HEK293 (cell line): ENCODE measurements at regions not wholly inside any gene's neighbourhood (a gene's known extent, or its start where the extent isn't known, plus 50 kb on each side); places are given as distances from the start of the nearest gene placed in this dataset.

Experiments
- CTCF ChIA-PET: fragments of 350-600 bp; formaldehyde crosslinking; extraction: SDS; loops from one replicate; lab custom pipeline; 2021; ENCODE audit warnings: antibody characterized with exemption; lab: Yijun Ruan, JAX
- POLR2A ChIA-PET: fragments of 300-600 bp; formaldehyde crosslinking; extraction: SDS; loops from one replicate; lab custom pipeline; 2020; ENCODE audit warnings: antibody characterized with exemption, inconsistent platforms; lab: Yijun Ruan, JAX
- H3K27ac ChIP-seq: fragments of 200-500 bp; sonication (Bioruptor generic); 2 replicates; pipeline ENCODE4 v1.5.1; 2014; ENCODE audit warnings: low read depth, low read length, control low read depth, inconsistent platforms; ENCODE audit errors: extremely low read depth
- H3K36me3 ChIP-seq, 2 experiments: fragments of 200-500 bp in 1 of 2; sonication (Bioruptor generic) in 1 of 2; 1 replicate in 1 of 2; 2 replicates in 1 of 2; pipeline ENCODE4 v1.5.1; 2014 to 2017; ENCODE audit warnings: inconsistent platforms in 2 of 2, low read length in 2 of 2; ENCODE audit not compliant: control insufficient read depth in 2 of 2, insufficient read depth in 1 of 2
- H3K4me1 ChIP-seq: fragments of 200-500 bp; sonication (Bioruptor generic); 2 replicates; pipeline ENCODE4 v1.5.1; 2014; ENCODE audit warnings: mild to moderate bottlenecking, low read length, inconsistent platforms; ENCODE audit not compliant: control insufficient read depth, insufficient read depth
- H3K4me3 ChIP-seq: 2 replicates; pipeline ENCODE4 v1.5.1; 2011; ENCODE audit warnings: low read depth, mild to moderate bottlenecking, control low read depth, low read length, moderate library complexity
- H3K9me3 ChIP-seq: fragments of 200-500 bp; sonication (Bioruptor generic); 2 replicates; pipeline ENCODE4 v1.5.1; 2014; ENCODE audit warnings: low read depth, low read length, inconsistent platforms; ENCODE audit not compliant: control insufficient read depth, insufficient read depth
- FEZF1 ChIP-seq: fragments of 450-650 bp; formaldehyde crosslinking; IDR thresholded peaks from 2 replicates; pipeline ENCODE4 v1.5.1; 2016; ENCODE audit warnings: missing biosample characterization, missing genetic modification characterization
- GLIS1 ChIP-seq: fragments of 450-650 bp; formaldehyde crosslinking; IDR thresholded peaks from 2 replicates; pipeline ENCODE4 v1.5.1; 2016; ENCODE audit warnings: missing biosample characterization, missing genetic modification characterization
- INSM2 ChIP-seq: fragments of 450-650 bp; formaldehyde crosslinking; IDR thresholded peaks from 2 replicates; pipeline ENCODE4 v1.5.1; 2016; ENCODE audit warnings: missing biosample characterization, missing genetic modification characterization
- KLF10 ChIP-seq: fragments of 450-650 bp; IDR thresholded peaks from 2 replicates; pipeline ENCODE4 v1.5.1; 2018; ENCODE audit warnings: missing biosample characterization, mild to moderate bottlenecking, missing genetic modification characterization
- MZF1 ChIP-seq: fragments of 450-650 bp; formaldehyde crosslinking; IDR thresholded peaks from 2 replicates; pipeline ENCODE4 v1.5.1; 2017; ENCODE audit warnings: missing biosample characterization, missing genetic modification characterization, borderline replicate concordance
- REPIN1 ChIP-seq: fragments of 450-650 bp; formaldehyde crosslinking; IDR thresholded peaks from 2 replicates; pipeline ENCODE4 v1.5.1; 2017; ENCODE audit warnings: missing biosample characterization, missing genetic modification characterization, low read depth
- SCRT1 ChIP-seq: fragments of 450-650 bp; formaldehyde crosslinking; IDR thresholded peaks from 2 replicates; pipeline ENCODE4 v1.5.1; 2016; ENCODE audit warnings: missing biosample characterization, missing genetic modification characterization, borderline replicate concordance
- SP2 ChIP-seq: fragments of 450-650 bp; formaldehyde crosslinking; IDR thresholded peaks from 2 replicates; pipeline ENCODE4 v1.5.1; 2016; ENCODE audit warnings: missing biosample characterization, missing genetic modification characterization
- SP3 ChIP-seq: fragments of 450-650 bp; formaldehyde crosslinking; IDR thresholded peaks from 2 replicates; pipeline ENCODE4 v1.5.1; 2016; ENCODE audit warnings: missing biosample characterization, missing genetic modification characterization
- WT1 ChIP-seq: fragments of 450-650 bp; formaldehyde crosslinking; IDR thresholded peaks from 2 replicates; pipeline ENCODE4 v1.5.1; 2016; ENCODE audit warnings: missing biosample characterization, missing genetic modification characterization
- YY1 ChIP-seq: fragments of 450-650 bp; formaldehyde crosslinking; IDR thresholded peaks from 2 replicates; pipeline ENCODE4 v1.5.1; 2018; ENCODE audit warnings: missing biosample characterization, missing genetic modification characterization
- ZBTB1 ChIP-seq: fragments of 450-650 bp; formaldehyde crosslinking; IDR thresholded peaks from 2 replicates; pipeline ENCODE4 v1.5.1; 2016; ENCODE audit warnings: missing biosample characterization, missing genetic modification characterization
- ZBTB17 ChIP-seq: fragments of 450-650 bp; formaldehyde crosslinking; IDR thresholded peaks from 2 replicates; pipeline ENCODE4 v1.5.1; 2016; ENCODE audit warnings: missing biosample characterization, missing genetic modification characterization
- ZNF112 ChIP-seq: fragments of 450-650 bp; formaldehyde crosslinking; IDR thresholded peaks from 2 replicates; pipeline ENCODE4 v1.5.0; 2017; ENCODE audit warnings: missing biosample characterization, missing genetic modification characterization
- ZNF133 ChIP-seq: fragments of 450-650 bp; formaldehyde crosslinking; IDR thresholded peaks from 2 replicates; pipeline ENCODE4 v1.5.1; 2016; ENCODE audit warnings: missing biosample characterization, missing genetic modification characterization
- ZNF140 ChIP-seq: fragments of 450-650 bp; formaldehyde crosslinking; IDR thresholded peaks from 2 replicates; pipeline ENCODE4 v1.5.1; 2016; ENCODE audit warnings: missing biosample characterization, missing genetic modification characterization
- ZNF155 ChIP-seq: fragments of 450-650 bp; formaldehyde crosslinking; IDR thresholded peaks from 2 replicates; pipeline ENCODE4 v1.5.1; 2016; ENCODE audit warnings: missing biosample characterization, missing genetic modification characterization
- ZNF211 ChIP-seq: fragments of 450-650 bp; formaldehyde crosslinking; IDR thresholded peaks from 2 replicates; pipeline ENCODE4 v1.5.1; 2016; ENCODE audit warnings: low read depth, missing biosample characterization, missing genetic modification characterization
- ZNF394 ChIP-seq: fragments of 450-650 bp; formaldehyde crosslinking; IDR thresholded peaks from 2 replicates; pipeline ENCODE4 v1.5.1; 2016; ENCODE audit warnings: missing biosample characterization, missing genetic modification characterization, mild to moderate bottlenecking, moderate library complexity, borderline replicate concordance
- ZNF501 ChIP-seq: fragments of 450-650 bp; formaldehyde crosslinking; IDR thresholded peaks from 2 replicates; pipeline ENCODE4 v1.5.1; 2016; ENCODE audit warnings: missing biosample characterization, missing genetic modification characterization
- ZNF529 ChIP-seq: fragments of 450-650 bp; formaldehyde crosslinking; IDR thresholded peaks from 2 replicates; pipeline ENCODE4 v1.5.1; 2017; ENCODE audit warnings: missing genetic modification characterization, missing biosample characterization; ENCODE audit not compliant: insufficient replicate concordance
- ZNF560 ChIP-seq: fragments of 450-650 bp; formaldehyde crosslinking; IDR thresholded peaks from 2 replicates; pipeline ENCODE4 v1.5.1; 2017; ENCODE audit warnings: missing biosample characterization, missing genetic modification characterization, borderline replicate concordance
- ZNF600 ChIP-seq: fragments of 450-650 bp; formaldehyde crosslinking; IDR thresholded peaks from 2 replicates; pipeline ENCODE4 v1.5.1; 2016; ENCODE audit warnings: missing biosample characterization, missing genetic modification characterization
- ZNF610 ChIP-seq: fragments of 450-650 bp; formaldehyde crosslinking; IDR thresholded peaks from 2 replicates; pipeline ENCODE4 v1.5.1; 2016; ENCODE audit warnings: missing biosample characterization, missing genetic modification characterization, borderline replicate concordance
- ZNF677 ChIP-seq: fragments of 450-650 bp; IDR thresholded peaks from 2 replicates; pipeline ENCODE4 v1.5.0; 2018; ENCODE audit warnings: missing biosample characterization, mild to moderate bottlenecking, missing genetic modification characterization, moderate library complexity
- ZNF747 ChIP-seq: fragments of 450-650 bp; formaldehyde crosslinking; IDR thresholded peaks from 2 replicates; pipeline ENCODE4 v1.5.1; 2016; ENCODE audit warnings: missing biosample characterization, missing genetic modification characterization
- ZNF76 ChIP-seq: fragments of 450-650 bp; formaldehyde crosslinking; IDR thresholded peaks from 2 replicates; pipeline ENCODE4; 2016; ENCODE audit warnings: low read depth, missing biosample characterization, missing genetic modification characterization, borderline replicate concordance
- ZNF830 ChIP-seq: fragments of 450-650 bp; IDR thresholded peaks from 2 replicates; pipeline ENCODE4 v1.5.0; 2018; ENCODE audit warnings: missing biosample characterization, missing genetic modification characterization, low read depth, mild to moderate bottlenecking, moderate library complexity
- TF ChIP-seq, protein P1 (sequence below): fragments of 450-650 bp; IDR thresholded peaks from 2 replicates; pipeline ENCODE4 v1.5.1; 2018; ENCODE audit warnings: missing biosample characterization, mild to moderate bottlenecking, missing genetic modification characterization

- H3K9me3 ChIP-seq = no peaks in the 10 kb centered on the region
- H3K4me3 ChIP-seq = no peak overlapping the region
- H3K27ac ChIP-seq = no peak overlapping the region
- CTCF ChIA-PET = no interaction called here
- H3K4me1 ChIP-seq = no peaks in the 10 kb centered on the region
- POLR2A ChIA-PET = no interaction called here
- TF ChIP-seq ZNF747 (tag by site-specific recombination) (no peak), FEZF1 (no peak), KLF10 (tag by site-specific recombination) (no peak), WT1 (tag by site-specific recombination) (no peak), ZNF600 (tag by site-specific recombination) (no peak), SP3 (tag by site-specific recombination) (no peak)
- no peaks in the 10 kb centered on the region for H3K36me3 ChIP-seq
Measured at GRCh38 chr1:38258085-38258627, 211.6 kb upstream of the POU3F1 start.

DNA sequence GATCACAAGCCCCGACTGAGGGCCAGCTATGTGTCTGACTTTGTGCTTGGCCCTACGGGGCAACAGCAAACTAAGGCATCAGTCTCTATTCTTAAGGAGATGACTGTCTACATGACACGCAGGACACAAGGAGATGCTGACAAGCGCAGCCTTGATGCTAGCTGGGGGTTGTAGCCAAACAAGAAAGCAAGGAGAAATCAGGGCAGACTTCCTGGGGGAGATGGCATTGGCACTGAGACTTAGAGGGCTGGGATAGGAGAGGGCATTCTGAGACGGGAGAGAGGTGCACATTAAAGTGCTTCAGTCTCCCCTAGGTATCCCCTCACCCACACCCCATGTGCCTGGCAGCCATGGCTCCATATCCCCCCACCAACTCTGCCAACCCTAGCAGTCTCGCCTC is 210.8 kb upstream of the POU3F1 start:
- CTCF ChIA-PET = interaction anchor here (0.7 kb wide), 1 partner anchor 369 kb away, joined by 3 read pairs; no protein-coding TSS in a partner anchor
- POLR2A ChIA-PET = no interaction called here
- TF ChIP-seq ZNF501 (no peak), ZBTB1 (tag by site-specific recombination) (no peak), ZNF155 (tag by site-specific recombination) (no peak), ZNF140 (tag by site-specific recombination) (no peak), ZBTB17 (no peak), SP2 (tag by site-specific recombination) (no peak), ZNF394 (no peak), SCRT1 (tag by site-specific recombination) (no peak), ZNF560 (tag by site-specific recombination) (no peak), ZNF133 (tag by site-specific recombination) (no peak), YY1 (tag by site-specific recombination) (no peak), ZNF830 (tag by site-specific recombination) (no peak)
- H3K4me1 ChIP-seq = no peaks in the 10 kb centered on the region
- no peak overlapping the region for H3K4me3 ChIP-seq
- no peaks in the 10 kb centered on the region for H3K9me3 ChIP-seq
- no peak overlapping the region for H3K27ac ChIP-seq
- no peaks in the 10 kb centered on the region for H3K36me3 ChIP-seq

GRCh38 chr1:38256072-38256471 is 209.5 kb upstream of the POU3F1 start:
- ChIA-PET POLR2A (no interaction called here), CTCF (no interaction called here)
- Histone ChIP-seq H3K4me1 (no peaks in the 10 kb centered on the region), H3K36me3 (no peaks in the 10 kb centered on the region), H3K27ac (no peak overlapping the region), H3K4me3 (no peak overlapping the region), H3K9me3 (no peaks in the 10 kb centered on the region)
- no peak for TF ChIP-seq INSM2 (tag by site-specific recombination)
- TF ChIP-seq ZNF610 = no peak
- TF ChIP-seq REPIN1 (tag by site-specific recombination) = no peak
- no peak for TF ChIP-seq ZNF211 (tag by site-specific recombination)
- TF ChIP-seq GLIS1 = no peak
- TF ChIP-seq MZF1 (tag by site-specific recombination) = no peak
- TF ChIP-seq ZNF112 = no peak
- TF ChIP-seq ZNF76 = no peak
- no peak for TF ChIP-seq ZNF529 (tag by site-specific recombination)
- TF ChIP-seq ZNF677 (tag by site-specific recombination) = no peak
- TF ChIP-seq, protein P1, sequence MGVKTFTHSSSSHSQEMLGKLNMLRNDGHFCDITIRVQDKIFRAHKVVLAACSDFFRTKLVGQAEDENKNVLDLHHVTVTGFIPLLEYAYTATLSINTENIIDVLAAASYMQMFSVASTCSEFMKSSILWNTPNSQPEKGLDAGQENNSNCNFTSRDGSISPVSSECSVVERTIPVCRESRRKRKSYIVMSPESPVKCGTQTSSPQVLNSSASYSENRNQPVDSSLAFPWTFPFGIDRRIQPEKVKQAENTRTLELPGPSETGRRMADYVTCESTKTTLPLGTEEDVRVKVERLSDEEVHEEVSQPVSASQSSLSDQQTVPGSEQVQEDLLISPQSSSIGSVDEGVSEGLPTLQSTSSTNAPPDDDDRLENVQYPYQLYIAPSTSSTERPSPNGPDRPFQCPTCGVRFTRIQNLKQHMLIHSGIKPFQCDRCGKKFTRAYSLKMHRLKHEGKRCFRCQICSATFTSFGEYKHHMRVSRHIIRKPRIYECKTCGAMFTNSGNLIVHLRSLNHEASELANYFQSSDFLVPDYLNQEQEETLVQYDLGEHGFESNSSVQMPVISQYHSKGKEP (tag by site-specific recombination) = no peak
